HG03139 (cell line): ENCODE measurements at regions not wholly inside any gene's neighbourhood (a gene's known extent, or its start where the extent isn't known, plus 50 kb on each side); places are given as distances from the start of the nearest gene placed in this dataset.

Experiments
- ATAC-seq: cut with Tn5 transposase; IDR thresholded peaks from one replicate; pipeline ENCODE4 v1.9.1; 2021; ENCODE audit not compliant: unreplicated experiment

- no peak for ATAC-seq
Observed at GRCh38 chr1:244255426-244255965, 196.2 kb downstream of the ADSS2 start.

DNA sequence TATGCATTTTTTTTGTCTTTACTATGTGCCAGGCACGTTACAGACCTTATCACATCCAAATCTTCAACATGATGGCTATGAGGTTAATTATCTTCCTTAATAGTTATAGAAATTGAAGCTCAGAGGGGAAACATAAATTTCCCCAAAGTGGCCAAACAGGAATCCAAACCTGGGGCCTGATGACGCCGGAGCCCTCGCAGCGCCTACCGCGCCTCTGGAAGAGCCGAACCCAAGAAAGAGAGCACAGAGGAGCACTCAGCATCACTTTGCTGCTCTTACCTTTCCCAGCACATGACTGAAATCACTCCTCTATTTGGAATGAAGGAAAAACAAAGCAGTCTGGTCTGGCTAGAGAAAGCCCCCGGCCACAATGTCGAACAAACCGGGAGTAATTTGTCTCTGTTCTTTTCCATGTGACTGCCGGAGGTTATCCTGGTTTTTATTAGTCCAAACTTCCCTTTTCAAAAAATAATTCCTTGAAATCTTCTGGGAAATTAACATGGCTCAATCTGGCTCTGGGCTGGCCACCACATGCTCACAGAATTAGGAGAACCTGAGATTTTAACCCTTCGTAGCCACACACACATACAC lies 195.5 kb downstream of the ADSS2 start:
- ATAC-seq = no peak

DNA sequence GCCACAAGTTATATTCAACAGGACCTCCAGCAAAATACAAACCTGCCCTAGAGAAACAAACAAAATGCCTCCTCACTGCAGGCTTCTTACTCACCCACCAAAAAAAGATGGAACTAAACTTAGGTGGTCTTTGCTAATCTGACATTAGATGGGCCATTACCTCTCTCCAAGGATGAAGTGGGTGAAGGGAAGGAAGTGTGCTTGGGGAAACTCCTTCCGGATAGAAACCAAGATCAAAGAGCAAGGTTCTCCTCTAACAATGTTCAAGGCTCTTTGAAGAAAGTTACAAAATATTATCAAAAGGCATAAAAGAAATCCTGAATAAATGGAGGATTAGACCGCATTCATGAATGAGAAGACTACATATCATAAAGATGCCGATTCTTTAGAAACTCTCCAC lies 187.5 kb downstream of the ADSS2 start:
- ATAC-seq = no peak

GRCh38 chr1:244265507-244265906 lies 186.2 kb downstream of the ADSS2 start:
- ATAC-seq = no peak

DNA sequence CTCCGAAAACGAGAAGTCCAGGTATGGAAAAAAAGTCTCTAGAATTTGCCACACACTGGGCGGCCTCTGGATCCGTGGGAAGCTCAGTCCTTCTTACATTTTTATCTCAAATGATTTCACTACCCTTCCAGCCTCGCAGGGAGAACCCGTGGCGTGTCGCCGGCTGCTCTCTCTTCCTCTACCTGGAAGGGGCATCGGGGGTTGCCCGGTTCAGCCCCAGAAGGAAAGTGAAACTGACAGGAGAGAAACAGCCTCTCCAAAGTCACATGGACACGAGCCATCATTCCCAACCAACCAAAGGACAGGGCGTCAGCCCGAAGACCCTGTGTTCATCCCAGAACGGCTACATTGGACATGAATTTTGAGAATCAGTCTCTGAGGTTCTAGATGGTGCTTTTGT lies 182.5 kb downstream of the ADSS2 start:
- no peak for ATAC-seq

DNA sequence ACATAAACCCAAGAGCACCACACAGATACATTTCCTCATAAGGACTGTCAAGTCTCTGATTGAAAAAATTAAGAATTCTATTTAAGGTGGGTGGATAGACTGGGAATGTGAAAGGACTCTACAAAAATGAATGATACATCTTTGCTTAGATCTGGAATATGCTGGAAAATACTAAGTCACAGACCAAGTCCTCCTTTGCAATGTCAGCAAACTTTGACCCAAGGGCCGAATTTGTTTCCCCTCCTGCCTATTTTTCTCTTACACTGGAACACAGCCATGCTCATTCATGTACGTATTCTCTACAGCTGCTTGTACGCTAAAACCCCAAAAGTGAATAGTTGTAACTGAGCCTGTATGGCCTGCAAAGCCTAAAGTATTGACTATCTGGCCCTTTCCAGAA lies 180.7 kb downstream of the ADSS2 start:
- no peak for ATAC-seq

DNA sequence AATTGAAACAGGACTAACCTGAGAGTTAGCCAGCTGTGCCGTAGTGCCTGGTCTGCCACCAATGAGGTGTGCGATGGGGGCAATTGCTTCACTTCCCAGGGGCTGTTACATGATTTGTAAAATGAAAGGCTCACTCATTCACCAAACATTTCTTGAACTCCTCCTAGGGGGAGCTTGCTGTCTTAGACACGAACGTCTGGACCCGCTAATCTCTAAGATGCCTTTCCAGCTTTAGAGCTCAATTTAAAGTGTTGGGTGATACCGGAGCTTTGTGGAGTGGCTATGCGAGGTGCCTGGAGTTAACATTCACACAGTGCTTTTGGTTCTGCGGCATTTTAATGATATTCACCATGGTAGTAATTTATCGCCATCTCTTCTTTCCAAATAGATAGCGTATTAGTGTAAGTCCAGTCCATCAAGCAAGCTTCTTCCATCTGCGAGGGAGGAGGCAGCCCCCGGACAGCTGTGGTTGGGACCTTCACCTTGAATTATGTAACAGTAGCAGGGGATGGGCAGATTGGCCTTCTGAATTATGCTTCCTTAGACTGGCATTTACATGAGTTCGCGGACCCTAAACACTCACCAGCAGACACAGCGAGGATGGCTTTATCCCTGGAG lies 179.9 kb downstream of the ADSS2 start:
- no peak for ATAC-seq

DNA sequence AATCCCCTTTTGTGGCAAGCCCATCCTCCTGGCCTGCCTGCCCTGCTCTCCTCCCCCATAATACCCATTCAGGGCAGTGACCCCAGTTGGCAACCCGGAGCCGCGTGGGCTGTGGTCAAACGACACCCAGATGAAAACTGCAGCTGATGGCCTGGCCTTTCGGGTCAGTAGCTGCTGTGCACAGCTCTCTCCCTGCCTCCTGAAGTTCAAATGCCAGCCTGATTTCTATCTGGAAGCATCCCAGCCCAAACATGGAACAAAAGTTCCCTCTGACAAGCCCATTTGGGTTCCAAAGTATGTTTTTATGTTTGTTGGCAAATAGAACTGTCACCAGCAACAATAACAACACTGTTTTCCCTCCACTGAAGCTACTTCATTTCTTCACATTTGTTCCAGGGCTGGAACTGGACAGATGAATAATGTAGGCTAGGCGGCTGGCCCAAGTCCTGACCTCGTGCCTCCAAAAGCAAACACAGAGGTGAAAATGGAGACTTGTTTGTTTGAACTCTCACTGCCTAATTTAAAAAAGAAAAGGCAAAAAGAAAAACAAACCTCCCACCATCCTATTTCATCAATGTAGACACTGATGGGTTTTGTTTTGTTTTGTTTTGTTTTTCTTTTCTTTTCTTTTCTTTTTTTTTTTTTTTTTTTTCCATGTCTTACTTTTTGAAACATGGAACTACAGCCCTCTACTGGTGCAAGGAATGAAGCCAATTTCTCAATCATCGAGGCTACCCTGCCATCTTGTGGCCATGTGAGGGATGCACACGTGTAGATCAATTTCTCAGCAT lies 179.0 kb downstream of the ADSS2 start:
- peak; percentile 79 for ATAC-seq

- no peak for ATAC-seq
Observed at GRCh38 chr1:244273262-244273844, 178.4 kb downstream of the ADSS2 start.

GRCh38 chr1:244273845-244274619 lies 177.7 kb downstream of the ADSS2 start:
- no peak for ATAC-seq

DNA sequence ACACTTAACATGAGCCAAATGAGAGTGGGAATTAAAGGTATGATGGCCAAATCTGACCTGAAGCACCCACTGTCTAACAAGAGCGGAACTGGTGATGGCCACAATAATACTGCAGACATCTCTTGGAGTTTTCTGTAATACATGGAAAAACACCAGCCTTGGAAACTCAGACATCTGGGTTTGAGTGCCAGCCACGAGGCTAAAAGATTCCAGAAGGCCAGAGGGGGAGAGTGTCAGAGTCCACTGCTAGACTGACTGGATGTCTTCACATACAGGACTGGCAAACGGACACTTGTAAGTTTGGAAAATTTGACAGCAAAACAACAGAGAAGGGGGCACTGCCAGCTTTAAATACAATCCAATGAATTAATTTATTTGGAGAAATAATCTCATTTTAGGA lies 175.1 kb downstream of the ADSS2 start:
- no peak for ATAC-seq

GRCh38 chr1:244280201-244280600 lies 171.5 kb downstream of the ADSS2 start:
- no peak for ATAC-seq

- ATAC-seq = no peak
Observed at GRCh38 chr1:244280859-244281258, 170.8 kb downstream of the ADSS2 start.

DNA sequence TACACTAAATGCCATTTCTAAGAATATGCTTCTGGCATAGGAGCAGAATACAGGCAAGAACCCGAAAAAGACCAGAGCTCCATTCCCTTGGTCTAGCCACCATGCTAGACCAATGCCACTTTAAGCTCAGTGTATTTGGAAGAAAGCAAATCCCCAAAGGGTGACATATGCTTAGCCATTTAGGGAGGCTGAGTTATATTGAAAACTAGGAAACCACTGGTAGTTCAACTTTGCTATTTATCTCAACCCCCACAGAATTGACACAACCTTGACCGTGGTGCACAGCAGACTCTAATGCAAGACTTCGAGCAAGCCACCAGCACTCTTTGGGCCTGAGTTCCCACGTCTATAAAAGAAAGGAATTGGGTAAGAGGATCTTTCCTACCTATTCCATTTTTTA lies 167.9 kb downstream of the ADSS2 start:
- ATAC-seq = no peak

- no peak for ATAC-seq
Observed at GRCh38 chr1:244284641-244285156, 167.0 kb downstream of the ADSS2 start.

DNA sequence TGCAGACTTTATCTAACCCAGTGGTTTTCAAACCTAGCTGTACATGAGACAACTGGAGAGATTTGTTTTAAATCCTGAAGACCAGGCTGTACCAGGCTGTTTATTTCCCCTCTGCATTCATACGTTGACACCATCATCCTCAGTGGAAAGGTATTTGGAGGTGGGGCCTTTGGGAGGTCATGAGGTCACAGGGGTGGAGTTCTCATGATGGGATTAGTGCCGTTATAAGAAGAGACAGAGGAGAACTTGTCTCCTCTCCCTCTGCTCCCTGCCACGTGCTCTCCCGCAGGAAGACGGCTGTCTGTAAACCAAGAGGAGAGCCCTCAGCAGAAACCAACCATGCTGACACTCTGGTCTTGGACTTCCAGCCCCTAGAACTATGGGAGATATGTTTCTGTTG lies 165.4 kb downstream of the ADSS2 start:
- no peak for ATAC-seq

GRCh38 chr1:244287726-244288125 lies 164.0 kb downstream of the ADSS2 start:
- ATAC-seq = no peak

DNA sequence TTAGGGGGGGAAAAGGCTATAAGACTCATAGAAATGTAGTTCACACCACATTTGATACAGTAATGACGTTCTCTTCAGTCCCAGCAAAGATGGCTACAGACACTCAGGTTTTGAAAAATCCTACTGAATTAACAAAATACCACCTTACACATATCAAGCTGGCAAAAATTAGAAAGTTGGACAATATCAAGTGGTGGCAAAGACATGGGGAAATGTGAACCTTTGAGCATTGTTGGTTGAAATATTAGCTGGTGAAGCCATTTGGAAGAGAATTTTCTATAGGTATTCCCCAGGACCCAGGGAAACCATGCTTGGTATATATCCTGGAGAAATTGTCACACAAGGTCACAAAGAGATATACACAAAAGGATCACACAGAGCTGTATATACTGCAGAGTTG lies 163.0 kb downstream of the ADSS2 start:
- no peak for ATAC-seq

DNA sequence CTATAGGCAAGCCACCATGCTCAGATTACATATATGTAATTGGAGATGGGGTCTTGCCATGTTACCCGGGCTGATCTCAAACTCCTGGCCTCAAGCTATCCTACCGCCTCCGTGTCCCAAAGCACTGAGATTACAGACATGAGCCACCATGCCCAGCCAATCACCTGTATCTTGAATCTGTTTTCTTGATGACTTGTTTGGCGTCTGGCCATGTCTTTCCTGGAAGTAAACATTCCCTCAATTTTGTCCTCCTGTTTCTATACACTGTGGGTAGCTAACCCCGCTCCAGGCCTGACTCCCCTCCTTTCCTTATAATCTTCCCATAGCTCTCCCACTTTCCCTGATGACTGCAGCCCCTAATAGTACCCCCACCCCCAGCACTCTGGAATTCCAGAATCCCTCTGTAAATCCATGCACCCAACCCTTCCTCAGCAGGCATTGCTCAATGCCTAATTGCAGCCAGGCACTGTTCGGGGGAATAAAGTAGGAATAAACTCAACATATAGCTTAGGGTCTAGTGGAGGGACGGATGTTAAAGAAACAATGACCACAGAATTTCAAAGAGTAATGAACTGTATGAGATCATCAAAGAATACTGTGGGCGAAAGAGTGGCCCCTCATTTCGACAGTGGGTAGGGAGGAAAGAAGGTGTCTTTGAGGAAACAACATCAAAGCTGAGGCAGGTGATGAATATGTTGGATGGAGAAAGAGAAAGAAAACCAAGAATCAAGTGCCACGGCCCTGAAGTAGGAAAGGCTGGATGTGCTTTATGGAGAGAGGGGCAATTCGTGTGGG lies 161.5 kb downstream of the ADSS2 start:
- ATAC-seq = no peak
